ENCODE measurements at regions not wholly inside any gene's neighbourhood (a gene's known extent, or its start where the extent isn't known, plus 50 kb on each side); places are given as distances from the start of the nearest gene placed in this dataset.

DNA sequence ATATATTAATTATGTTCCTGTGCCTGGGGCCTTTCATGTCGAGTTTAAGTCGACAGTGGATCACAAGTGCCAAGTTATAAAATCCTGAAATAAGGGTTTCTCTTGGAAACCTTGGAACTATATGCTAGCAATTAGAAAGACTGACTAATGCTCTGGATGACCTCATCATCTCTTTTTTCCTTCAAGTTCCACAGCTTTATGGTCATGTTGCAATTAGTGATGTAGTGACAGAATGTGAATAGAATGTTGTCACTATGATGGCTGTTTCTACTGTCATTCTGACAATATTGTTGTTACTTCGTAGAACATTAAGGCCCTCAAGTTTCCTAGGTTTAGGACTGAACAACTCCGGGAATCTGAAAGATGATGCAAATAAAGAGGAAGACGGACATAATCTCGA is 368.0 kb upstream of the SEMA6A start:
- no peak for TF ChIP-seq ELF4 (IDR thresholded peaks at IDR 0.05)
- no peak for TF ChIP-seq BHLHE40 (IDR thresholded peaks at IDR 0.05; ENCODE audit: borderline replicate concordance)
- TF ChIP-seq, protein P1, sequence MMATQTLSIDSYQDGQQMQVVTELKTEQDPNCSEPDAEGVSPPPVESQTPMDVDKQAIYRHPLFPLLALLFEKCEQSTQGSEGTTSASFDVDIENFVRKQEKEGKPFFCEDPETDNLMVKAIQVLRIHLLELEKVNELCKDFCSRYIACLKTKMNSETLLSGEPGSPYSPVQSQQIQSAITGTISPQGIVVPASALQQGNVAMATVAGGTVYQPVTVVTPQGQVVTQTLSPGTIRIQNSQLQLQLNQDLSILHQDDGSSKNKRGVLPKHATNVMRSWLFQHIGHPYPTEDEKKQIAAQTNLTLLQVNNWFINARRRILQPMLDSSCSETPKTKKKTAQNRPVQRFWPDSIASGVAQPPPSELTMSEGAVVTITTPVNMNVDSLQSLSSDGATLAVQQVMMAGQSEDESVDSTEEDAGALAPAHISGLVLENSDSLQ (IDR thresholded peaks at IDR 0.05): no peak
- TF ChIP-seq SUZ12 (IDR thresholded peaks at IDR 0.05): no peak
- TF ChIP-seq HDGF (IDR thresholded peaks at IDR 0.05; ENCODE audit: borderline replicate concordance): no peak
- no peak for TF ChIP-seq FOXM1 (IDR thresholded peaks at IDR 0.05; ENCODE audit: borderline replicate concordance)
- TF ChIP-seq ZNF384 (IDR thresholded peaks at IDR 0.05): no peak
- TF ChIP-seq FOXA1 (IDR thresholded peaks at IDR 0.05): no peak
- no peak for TF ChIP-seq CTBP1 (IDR thresholded peaks at IDR 0.05; ENCODE audit: borderline replicate concordance)
- no peak for TF ChIP-seq ARNT (IDR thresholded peaks at IDR 0.05)
- TF ChIP-seq TARDBP (IDR thresholded peaks at IDR 0.05): no peak
- no peak for TF ChIP-seq FOXK2 (IDR thresholded peaks at IDR 0.05)
- TF ChIP-seq L3MBTL2 (conservative IDR thresholded peaks at IDR 0.05): no peak
- TF ChIP-seq LEF1 (IDR thresholded peaks at IDR 0.05; ENCODE audit: borderline replicate concordance): no peak
- no peak for TF ChIP-seq NFRKB (IDR thresholded peaks at IDR 0.05)
- no peak for TF ChIP-seq SP1 (IDR thresholded peaks at IDR 0.05)
- DNase-seq (ENCODE audit: extremely low spot score): no peak
- POLR2A ChIA-PET: interaction anchor here (1.0 kb wide), 1 partner anchor 368 kb away, joined by 3 read pairs; the partner anchor contains the start of gene SEMA6A
- CTCF ChIA-PET: interaction anchor here (0.6 kb wide), 1 partner anchor 908 kb away, joined by 3 read pairs; no protein-coding TSS in a partner anchor

DNA sequence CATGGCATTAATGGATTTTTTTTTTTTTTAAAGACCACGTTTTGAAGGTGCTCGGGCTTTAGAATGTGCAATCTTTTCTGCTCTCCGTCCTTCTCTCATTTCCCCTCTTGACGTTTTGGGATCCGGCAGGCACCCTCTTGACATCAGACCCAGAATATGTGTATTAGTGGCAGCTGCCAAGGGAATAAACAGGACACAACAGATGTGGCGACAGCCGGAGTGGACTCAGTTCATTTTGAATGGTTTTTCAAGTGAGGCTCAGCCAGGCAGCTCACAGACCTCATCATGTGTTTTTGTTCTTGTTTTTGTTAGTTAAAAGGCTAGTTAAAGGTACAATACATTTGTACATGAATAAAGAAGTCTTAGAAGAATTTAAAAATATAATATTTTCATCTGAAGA is 365.0 kb upstream of the SEMA6A start:
- TF ChIP-seq NFRKB (IDR thresholded peaks at IDR 0.05) (no peak), BHLHE40 (IDR thresholded peaks at IDR 0.05; ENCODE audit: borderline replicate concordance) (no peak), FOXA1 (IDR thresholded peaks at IDR 0.05) (no peak), ARNT (IDR thresholded peaks at IDR 0.05) (no peak), ZNF384 (IDR thresholded peaks at IDR 0.05) (no peak), CTBP1 (IDR thresholded peaks at IDR 0.05; ENCODE audit: borderline replicate concordance) (no peak)
- no peak for DNase-seq (ENCODE audit: extremely low spot score)
- POLR2A ChIA-PET: interaction anchor here (1.0 kb wide), 1 partner anchor 365 kb away, joined by 4 read pairs; no protein-coding TSS in a partner anchor
- CTCF ChIA-PET: no interaction called here

DNA sequence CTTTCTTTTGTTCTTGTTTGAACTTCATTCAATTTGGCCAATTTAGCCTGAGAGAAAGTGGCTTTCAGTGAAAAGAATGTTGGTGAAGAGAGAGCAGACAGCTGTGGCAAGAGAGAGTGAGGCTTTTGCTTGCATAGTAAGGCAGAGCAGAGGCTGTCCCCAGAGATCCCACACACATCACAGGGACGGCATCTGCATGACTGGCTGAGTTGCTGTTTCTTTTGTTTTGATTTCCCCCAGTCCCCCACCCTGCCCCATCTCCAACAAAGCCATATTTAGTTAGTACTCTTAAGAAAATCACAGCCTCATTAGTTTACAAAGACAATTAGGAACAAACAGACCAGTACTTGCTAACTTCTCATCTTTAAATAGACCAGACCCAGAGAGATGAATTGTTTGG is 363.9 kb upstream of the SEMA6A start:
- ChIA-PET POLR2A (no interaction called here), CTCF (no interaction called here)
- DNase-seq (ENCODE audit: extremely low spot score): no peak
- TF ChIP-seq FOXM1 (IDR thresholded peaks at IDR 0.05; ENCODE audit: borderline replicate concordance): no peak
- no peak for TF ChIP-seq HDGF (IDR thresholded peaks at IDR 0.05; ENCODE audit: borderline replicate concordance)

DNA sequence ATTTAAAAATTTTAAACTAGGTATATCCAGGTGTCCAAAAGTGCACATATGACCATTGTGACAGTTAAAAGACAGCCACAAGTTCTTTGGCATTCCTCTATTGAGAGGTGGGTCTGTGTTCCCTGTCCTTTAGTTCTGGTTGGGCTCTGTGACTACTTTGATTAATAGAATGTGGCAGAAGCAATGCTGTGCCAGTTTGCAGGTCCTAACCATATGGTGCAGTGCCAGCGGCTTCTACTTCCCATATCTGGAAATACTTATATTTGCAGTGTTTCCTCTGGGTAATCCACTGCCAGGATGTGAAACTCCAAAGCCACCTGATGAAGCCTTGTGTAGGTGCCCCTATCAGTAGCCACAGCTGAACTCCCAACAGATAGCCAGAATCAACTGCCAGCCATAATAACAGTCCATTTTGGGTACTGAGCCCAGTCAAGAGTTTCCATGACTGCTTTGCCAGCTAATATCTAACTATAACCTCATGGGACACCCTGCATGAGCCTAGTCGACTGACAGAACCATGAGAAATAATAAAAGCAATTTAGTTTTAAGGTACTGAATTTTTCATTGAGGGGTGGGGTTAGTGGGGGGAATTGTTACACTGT is 361.0 kb upstream of the SEMA6A start:
- ChIA-PET POLR2A (interaction anchor here (1.3 kb wide), 1 partner anchor 14 kb away, joined by 3 read pairs; no protein-coding TSS in a partner anchor), CTCF (no interaction called here)
- no peak for TF ChIP-seq ARNT (IDR thresholded peaks at IDR 0.05)
- no peak for TF ChIP-seq CTBP1 (IDR thresholded peaks at IDR 0.05; ENCODE audit: borderline replicate concordance)
- TF ChIP-seq HDGF (IDR thresholded peaks at IDR 0.05; ENCODE audit: borderline replicate concordance): no peak
- TF ChIP-seq BHLHE40 (IDR thresholded peaks at IDR 0.05; ENCODE audit: borderline replicate concordance): no peak
- no peak for TF ChIP-seq FOXM1 (IDR thresholded peaks at IDR 0.05; ENCODE audit: borderline replicate concordance)
- no peak for TF ChIP-seq FOXA1 (IDR thresholded peaks at IDR 0.05)
- no peak for TF ChIP-seq SUZ12 (IDR thresholded peaks at IDR 0.05)
- TF ChIP-seq L3MBTL2 (conservative IDR thresholded peaks at IDR 0.05): no peak
- TF ChIP-seq ELF4 (IDR thresholded peaks at IDR 0.05): no peak
- no peak for TF ChIP-seq TARDBP (IDR thresholded peaks at IDR 0.05)
- no peak for TF ChIP-seq LEF1 (IDR thresholded peaks at IDR 0.05; ENCODE audit: borderline replicate concordance)
- TF ChIP-seq SP1 (IDR thresholded peaks at IDR 0.05): no peak
- TF ChIP-seq, protein P1 (IDR thresholded peaks at IDR 0.05): no peak
- no peak for TF ChIP-seq FOXK2 (IDR thresholded peaks at IDR 0.05)
- no peak for TF ChIP-seq ZNF384 (IDR thresholded peaks at IDR 0.05)
- TF ChIP-seq NFRKB (IDR thresholded peaks at IDR 0.05): no peak
- no peak for DNase-seq (ENCODE audit: extremely low spot score)

DNA sequence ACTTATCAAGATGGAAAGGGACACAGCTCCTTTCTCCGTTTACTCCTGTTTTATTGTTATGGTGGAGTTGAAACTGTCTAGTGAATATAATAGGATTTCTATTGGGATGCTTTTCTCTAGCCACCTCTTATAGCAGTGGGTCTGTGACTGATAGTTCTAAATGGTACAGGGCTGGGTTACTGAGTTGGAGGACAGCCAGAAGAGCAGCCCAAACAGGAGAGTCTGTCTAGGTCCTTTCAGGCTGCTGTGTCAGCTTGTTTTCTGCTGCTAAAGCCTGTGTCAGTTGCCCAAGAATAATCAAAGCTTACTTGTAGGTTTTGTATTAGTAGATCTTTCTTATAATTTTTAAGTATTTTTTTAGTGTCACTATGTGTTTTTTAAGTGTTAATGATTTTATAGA is 356.0 kb upstream of the SEMA6A start:
- CTCF ChIA-PET: no interaction called here
- POLR2A ChIA-PET: no interaction called here
- no peak for DNase-seq (ENCODE audit: extremely low spot score)
- no peak for TF ChIP-seq CTBP1 (IDR thresholded peaks at IDR 0.05; ENCODE audit: borderline replicate concordance)
- no peak for TF ChIP-seq ELF4 (IDR thresholded peaks at IDR 0.05)
- TF ChIP-seq L3MBTL2 (conservative IDR thresholded peaks at IDR 0.05): no peak
- no peak for TF ChIP-seq FOXK2 (IDR thresholded peaks at IDR 0.05)
- no peak for TF ChIP-seq SUZ12 (IDR thresholded peaks at IDR 0.05)
- TF ChIP-seq BHLHE40 (IDR thresholded peaks at IDR 0.05; ENCODE audit: borderline replicate concordance): no peak
- no peak for TF ChIP-seq TARDBP (IDR thresholded peaks at IDR 0.05)
- TF ChIP-seq SP1 (IDR thresholded peaks at IDR 0.05): no peak
- TF ChIP-seq HDGF (IDR thresholded peaks at IDR 0.05; ENCODE audit: borderline replicate concordance): no peak
- TF ChIP-seq FOXA1 (IDR thresholded peaks at IDR 0.05): no peak
- TF ChIP-seq ZNF384 (IDR thresholded peaks at IDR 0.05): no peak
- no peak for TF ChIP-seq LEF1 (IDR thresholded peaks at IDR 0.05; ENCODE audit: borderline replicate concordance)
- no peak for TF ChIP-seq FOXM1 (IDR thresholded peaks at IDR 0.05; ENCODE audit: borderline replicate concordance)
- no peak for TF ChIP-seq ARNT (IDR thresholded peaks at IDR 0.05)
- TF ChIP-seq NFRKB (IDR thresholded peaks at IDR 0.05): no peak
- TF ChIP-seq, protein P1 (IDR thresholded peaks at IDR 0.05): no peak

DNA sequence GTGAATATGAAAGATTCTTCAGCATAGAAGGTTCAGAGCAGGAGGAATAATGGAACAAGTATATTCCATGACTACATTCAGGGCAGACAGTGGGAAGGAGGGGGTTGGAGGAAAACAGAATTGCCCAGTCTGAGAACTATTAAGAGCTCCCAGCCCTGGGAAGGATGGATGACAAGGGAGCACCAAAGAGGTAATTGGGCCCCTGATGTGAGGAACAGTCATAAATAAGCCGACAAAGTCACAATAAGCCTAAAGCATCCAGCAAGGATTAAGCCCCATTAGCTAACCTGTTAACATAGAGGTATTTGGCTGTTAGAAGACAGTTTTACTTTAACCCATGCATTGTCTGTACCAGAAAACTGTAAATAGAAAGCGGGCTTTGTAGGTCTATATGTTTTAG is 348.7 kb upstream of the SEMA6A start:
- no peak for DNase-seq (ENCODE audit: extremely low spot score)
- no peak for TF ChIP-seq L3MBTL2 (conservative IDR thresholded peaks at IDR 0.05)
- TF ChIP-seq TARDBP (IDR thresholded peaks at IDR 0.05): no peak
- no peak for TF ChIP-seq HDGF (IDR thresholded peaks at IDR 0.05; ENCODE audit: borderline replicate concordance)
- no peak for TF ChIP-seq LEF1 (IDR thresholded peaks at IDR 0.05; ENCODE audit: borderline replicate concordance)
- no peak for TF ChIP-seq NFRKB (IDR thresholded peaks at IDR 0.05)
- no peak for TF ChIP-seq SUZ12 (IDR thresholded peaks at IDR 0.05)
- no peak for TF ChIP-seq ELF4 (IDR thresholded peaks at IDR 0.05)
- CTCF ChIA-PET: no interaction called here
- POLR2A ChIA-PET: no interaction called here

All from HEK293T (cell line).